ENCODE measurements at regions not wholly inside any gene's neighbourhood (a gene's known extent, or its start where the extent isn't known, plus 50 kb on each side); places are given as distances from the start of the nearest gene placed in this dataset.

DNA sequence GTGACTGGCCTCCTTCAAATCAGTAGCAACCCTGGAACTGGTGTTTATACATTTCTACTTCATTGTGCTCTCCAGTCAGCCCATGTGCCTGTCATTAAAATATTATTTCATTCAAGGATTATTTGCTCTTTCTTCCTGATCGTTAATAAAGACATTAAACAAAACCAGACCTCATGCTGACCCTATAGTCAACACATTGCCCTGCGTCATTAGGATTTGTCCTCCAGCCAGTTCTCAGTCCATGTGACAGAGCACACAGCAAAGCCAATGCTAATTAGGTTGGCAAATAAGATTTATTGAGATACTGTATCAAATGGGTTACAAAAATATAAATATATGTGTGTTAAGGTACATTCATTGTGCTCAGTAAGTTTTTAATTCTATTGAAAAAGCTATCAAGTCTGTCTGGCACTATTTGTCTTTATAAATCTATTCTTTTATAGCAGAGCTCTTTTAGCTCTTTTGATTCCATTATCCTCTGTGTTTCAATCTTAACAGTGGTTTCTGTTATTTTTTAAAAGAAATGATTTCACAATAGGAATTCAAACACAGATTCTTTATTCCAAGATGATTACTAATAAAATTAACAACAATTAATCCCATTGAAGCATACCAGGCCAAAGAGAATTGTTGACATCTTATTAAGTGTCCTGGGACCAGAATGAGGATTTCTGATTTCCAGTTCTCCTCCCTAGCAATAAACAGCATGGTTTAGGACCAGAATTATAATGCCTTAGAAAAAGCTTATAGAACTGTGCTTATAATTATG is 209.4 kb upstream of the RGMB start:
- H4K20me1 ChIP-seq (ENCODE audit: insufficient read depth): no peaks in the 10 kb centered on the region
- no peak overlapping the region for H3K4me3 ChIP-seq (ENCODE audit: low read length)
- no peaks in the 10 kb centered on the region for H3K27me3 ChIP-seq (ENCODE audit: insufficient read depth, low read depth, low read length)
- no peak overlapping the region for H3K4me2 ChIP-seq (ENCODE audit: low read length)
- no peak overlapping the region for H2AFZ ChIP-seq (ENCODE audit: low read depth, low read length)
- H3F3A ChIP-seq (ENCODE audit: insufficient read depth, low read length, poor library complexity, severe bottlenecking): no peaks in the 10 kb centered on the region
- H3K27ac ChIP-seq (ENCODE audit: low read length): no peak overlapping the region
- H3K79me2 ChIP-seq (replicated peaks; ENCODE audit: insufficient read depth, low read length): no peaks in the 10 kb centered on the region
- H3K9me2 ChIP-seq (ENCODE audit: insufficient read depth, low read length): no peaks in the 10 kb centered on the region
- TF ChIP-seq EZH2 (IDR thresholded peaks at IDR 0.05; ENCODE audit: borderline replicate concordance, insufficient read depth, low read length, poor library complexity, severe bottlenecking) (no peak), SMC3 (conservative IDR thresholded peaks at IDR 0.05; ENCODE audit: poor library complexity) (no peak), RAD21 (conservative IDR thresholded peaks at IDR 0.05) (no peak), EP300 (conservative IDR thresholded peaks at IDR 0.05; ENCODE audit: poor library complexity, severe bottlenecking) (no peak), MXI1 (conservative IDR thresholded peaks at IDR 0.05; ENCODE audit: poor library complexity, severe bottlenecking) (no peak)
- TF ChIP-seq, protein P1, sequence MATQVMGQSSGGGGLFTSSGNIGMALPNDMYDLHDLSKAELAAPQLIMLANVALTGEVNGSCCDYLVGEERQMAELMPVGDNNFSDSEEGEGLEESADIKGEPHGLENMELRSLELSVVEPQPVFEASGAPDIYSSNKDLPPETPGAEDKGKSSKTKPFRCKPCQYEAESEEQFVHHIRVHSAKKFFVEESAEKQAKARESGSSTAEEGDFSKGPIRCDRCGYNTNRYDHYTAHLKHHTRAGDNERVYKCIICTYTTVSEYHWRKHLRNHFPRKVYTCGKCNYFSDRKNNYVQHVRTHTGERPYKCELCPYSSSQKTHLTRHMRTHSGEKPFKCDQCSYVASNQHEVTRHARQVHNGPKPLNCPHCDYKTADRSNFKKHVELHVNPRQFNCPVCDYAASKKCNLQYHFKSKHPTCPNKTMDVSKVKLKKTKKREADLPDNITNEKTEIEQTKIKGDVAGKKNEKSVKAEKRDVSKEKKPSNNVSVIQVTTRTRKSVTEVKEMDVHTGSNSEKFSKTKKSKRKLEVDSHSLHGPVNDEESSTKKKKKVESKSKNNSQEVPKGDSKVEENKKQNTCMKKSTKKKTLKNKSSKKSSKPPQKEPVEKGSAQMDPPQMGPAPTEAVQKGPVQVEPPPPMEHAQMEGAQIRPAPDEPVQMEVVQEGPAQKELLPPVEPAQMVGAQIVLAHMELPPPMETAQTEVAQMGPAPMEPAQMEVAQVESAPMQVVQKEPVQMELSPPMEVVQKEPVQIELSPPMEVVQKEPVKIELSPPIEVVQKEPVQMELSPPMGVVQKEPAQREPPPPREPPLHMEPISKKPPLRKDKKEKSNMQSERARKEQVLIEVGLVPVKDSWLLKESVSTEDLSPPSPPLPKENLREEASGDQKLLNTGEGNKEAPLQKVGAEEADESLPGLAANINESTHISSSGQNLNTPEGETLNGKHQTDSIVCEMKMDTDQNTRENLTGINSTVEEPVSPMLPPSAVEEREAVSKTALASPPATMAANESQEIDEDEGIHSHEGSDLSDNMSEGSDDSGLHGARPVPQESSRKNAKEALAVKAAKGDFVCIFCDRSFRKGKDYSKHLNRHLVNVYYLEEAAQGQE (IDR thresholded peaks at IDR 0.05; ENCODE audit: borderline replicate concordance): no peak
- H3K9ac ChIP-seq (ENCODE audit: low read length): no peak overlapping the region
- no peaks in the 10 kb centered on the region for H3K36me3 ChIP-seq (ENCODE audit: insufficient read depth, low read length)
- H3K9me3 ChIP-seq (ENCODE audit: low read length): no peaks in the 10 kb centered on the region

DNA sequence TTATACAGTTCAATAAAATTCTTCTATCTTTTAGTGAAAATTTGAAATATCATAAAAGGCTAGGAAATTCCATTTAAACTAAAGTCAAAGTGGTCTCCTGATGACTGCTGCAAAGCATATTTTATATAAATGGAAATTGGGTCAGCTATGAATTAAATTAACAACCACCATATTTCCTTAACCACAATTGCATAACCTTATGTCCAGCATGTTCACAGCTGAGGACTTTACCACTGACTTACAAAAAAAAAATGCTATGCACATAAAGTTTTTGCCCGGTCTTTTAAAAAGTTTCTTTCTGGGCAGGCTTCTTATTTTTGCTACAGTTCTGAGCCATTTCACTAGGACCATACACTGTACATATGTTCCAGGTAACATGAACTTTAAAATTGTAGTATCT is 208.6 kb upstream of the RGMB start:
- Histone ChIP-seq H3K36me3 (ENCODE audit: insufficient read depth, low read length) (no peaks in the 10 kb centered on the region), H3K4me3 (ENCODE audit: low read length) (no peak overlapping the region), H3K9ac (ENCODE audit: low read length) (no peak overlapping the region), H3K27ac (ENCODE audit: low read length) (no peak overlapping the region), H3F3A (ENCODE audit: insufficient read depth, low read length, poor library complexity, severe bottlenecking) (no peaks in the 10 kb centered on the region), H3K79me2 (replicated peaks; ENCODE audit: insufficient read depth, low read length) (no peaks in the 10 kb centered on the region), H3K4me2 (ENCODE audit: low read length) (no peak overlapping the region), H3K27me3 (ENCODE audit: insufficient read depth, low read depth, low read length) (no peaks in the 10 kb centered on the region), H3K9me3 (ENCODE audit: low read length) (no peaks in the 10 kb centered on the region), H3K9me2 (ENCODE audit: insufficient read depth, low read length) (no peaks in the 10 kb centered on the region), H2AFZ (ENCODE audit: low read depth, low read length) (no peak overlapping the region), H4K20me1 (ENCODE audit: insufficient read depth) (no peaks in the 10 kb centered on the region)
- TF ChIP-seq, protein P1 (IDR thresholded peaks at IDR 0.05; ENCODE audit: borderline replicate concordance): no peak
- TF ChIP-seq POLR2AphosphoS5 (IDR thresholded peaks at IDR 0.05): no peak
- no peak for TF ChIP-seq TAF1 (IDR thresholded peaks at IDR 0.05; ENCODE audit: low read depth)
- no peak for TF ChIP-seq MXI1 (conservative IDR thresholded peaks at IDR 0.05; ENCODE audit: poor library complexity, severe bottlenecking)
- TF ChIP-seq, protein P2, sequence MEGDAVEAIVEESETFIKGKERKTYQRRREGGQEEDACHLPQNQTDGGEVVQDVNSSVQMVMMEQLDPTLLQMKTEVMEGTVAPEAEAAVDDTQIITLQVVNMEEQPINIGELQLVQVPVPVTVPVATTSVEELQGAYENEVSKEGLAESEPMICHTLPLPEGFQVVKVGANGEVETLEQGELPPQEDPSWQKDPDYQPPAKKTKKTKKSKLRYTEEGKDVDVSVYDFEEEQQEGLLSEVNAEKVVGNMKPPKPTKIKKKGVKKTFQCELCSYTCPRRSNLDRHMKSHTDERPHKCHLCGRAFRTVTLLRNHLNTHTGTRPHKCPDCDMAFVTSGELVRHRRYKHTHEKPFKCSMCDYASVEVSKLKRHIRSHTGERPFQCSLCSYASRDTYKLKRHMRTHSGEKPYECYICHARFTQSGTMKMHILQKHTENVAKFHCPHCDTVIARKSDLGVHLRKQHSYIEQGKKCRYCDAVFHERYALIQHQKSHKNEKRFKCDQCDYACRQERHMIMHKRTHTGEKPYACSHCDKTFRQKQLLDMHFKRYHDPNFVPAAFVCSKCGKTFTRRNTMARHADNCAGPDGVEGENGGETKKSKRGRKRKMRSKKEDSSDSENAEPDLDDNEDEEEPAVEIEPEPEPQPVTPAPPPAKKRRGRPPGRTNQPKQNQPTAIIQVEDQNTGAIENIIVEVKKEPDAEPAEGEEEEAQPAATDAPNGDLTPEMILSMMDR (IDR thresholded peaks at IDR 0.05; ENCODE audit: poor library complexity, severe bottlenecking): no peak
- TF ChIP-seq EZH2 (IDR thresholded peaks at IDR 0.05; ENCODE audit: borderline replicate concordance, insufficient read depth, low read length, poor library complexity, severe bottlenecking): no peak
- TF ChIP-seq SMC3 (conservative IDR thresholded peaks at IDR 0.05; ENCODE audit: poor library complexity): no peak
- no peak for TF ChIP-seq EP300 (conservative IDR thresholded peaks at IDR 0.05; ENCODE audit: poor library complexity, severe bottlenecking)
- TF ChIP-seq RAD21 (conservative IDR thresholded peaks at IDR 0.05): no peak
